A549 (cell line): ENCODE measurements at regions not wholly inside any gene's neighbourhood (a gene's known extent, or its start where the extent isn't known, plus 50 kb on each side); places are given as distances from the start of the nearest gene placed in this dataset.

ENCODE experiments used
- ATAC-seq, 2 experiments: fragments of 200-7000 bp in 1 of 2; fragments of >200 bp in 1 of 2; cut with Nextera tagmentation in 1 of 2; cut with Tn5 transposase in 1 of 2; 3 replicates each; pipeline versions ENCODE4 v1.8.0 to v1.9.1; 2018 to 2020; ENCODE audit warnings: mild to moderate bottlenecking in 1 of 2, moderate library complexity in 1 of 2
- CTCF ChIA-PET: fragments of 300-600 bp; sonication (Branson Sonifier 250); formaldehyde crosslinking; extraction: SDS; loops from one replicate; lab custom pipeline; 2021; ENCODE audit warnings: antibody characterized with exemption, inconsistent platforms; lab: Yijun Ruan, JAX
- POLR2A ChIA-PET: fragments of 350-600 bp; formaldehyde crosslinking; extraction: SDS; loops from one replicate; lab custom pipeline; 2021; ENCODE audit warnings: antibody characterized with exemption, inconsistent platforms; lab: Yijun Ruan, JAX
- DNase-seq, 2 experiments: peaks; one replicate each; pipeline versions ENCODE4 v3.0.0 to v3.0.0-alpha.2; 2011 to 2016; ENCODE audit warnings: low read depth in 1 of 2, low spot score in 1 of 2
- FAIRE-seq: peaks from 2 replicates; lab custom pipeline; 2011; peaks lifted over from hg19 to GRCh38; lab: Jason Lieb, UNC
- H3K27ac ChIP-seq, 2 experiments: fragments of >200 bp; sonication (Bioruptor Twin); formaldehyde crosslinking; 3 replicates each; pipeline ENCODE4 v1.5.1; 2016 to 2017
- H3K4me1 ChIP-seq: fragments of >200 bp; sonication (Bioruptor Twin); formaldehyde crosslinking; 3 replicates; pipeline ENCODE4 v1.6.1; 2016
- H3K4me2 ChIP-seq: fragments of >200 bp; sonication (Bioruptor Twin); formaldehyde crosslinking; 3 replicates; pipeline ENCODE4 v1.6.1; 2016
- H3K4me3 ChIP-seq: fragments of >200 bp; sonication (Bioruptor Twin); formaldehyde crosslinking; 3 replicates; pipeline ENCODE4 v1.5.1; 2016
- H3K9me3 ChIP-seq: fragments of >200 bp; sonication (Bioruptor Twin); formaldehyde crosslinking; 3 replicates; pipeline ENCODE4 v1.6.1; 2016
- CBX2 ChIP-seq: fragments of 200-600 bp; sonication (generic); IDR thresholded peaks from 2 replicates; pipeline ENCODE4 v1.6.1; 2016; ENCODE audit warnings: low read depth, mild to moderate bottlenecking, borderline replicate concordance
- CEBPB ChIP-seq, 2 experiments: fragments of >200 bp in 1 of 2; sonication (Bioruptor Twin) in 1 of 2; formaldehyde crosslinking in 1 of 2; IDR thresholded peaks; 2 replicates each; pipeline ENCODE4 v1.6.1; 2012 to 2016
- CHD2 ChIP-seq: fragments of 150-350 bp; IDR thresholded peaks from 2 replicates; pipeline ENCODE4 v1.6.1; 2014; ENCODE audit warnings: low read length; ENCODE audit not compliant: partially characterized antibody
- EHF ChIP-seq: fragments of 250-450 bp; sonication (Bioruptor Pico); IDR thresholded peaks from 2 replicates; pipeline ENCODE4 v1.5.0; 2020; ENCODE audit warnings: mild to moderate bottlenecking
- EP300 ChIP-seq, 2 experiments: fragments of >200 bp; sonication (Bioruptor Twin); formaldehyde crosslinking; IDR thresholded peaks; 2 replicates in 1 of 2; 3 replicates in 1 of 2; pipeline ENCODE4 v1.6.1; 2016 to 2017
- ESRRA ChIP-seq: fragments of 150-350 bp; IDR thresholded peaks from 2 replicates; pipeline ENCODE4 v1.6.1; 2014; ENCODE audit warnings: mild to moderate bottlenecking, low read length, borderline replicate concordance
- HOXB5 ChIP-seq: fragments of 250-450 bp; sonication (Bioruptor Pico); IDR thresholded peaks from 2 replicates; pipeline ENCODE4 v1.5.0; 2020; ENCODE audit warnings: mild to moderate bottlenecking, moderate library complexity
- JUNB ChIP-seq: fragments of >200 bp; sonication (Bioruptor Twin); formaldehyde crosslinking; IDR thresholded peaks from 2 replicates; pipeline ENCODE4 v1.6.1; 2016
- KDM1A ChIP-seq: fragments of 200-600 bp; sonication (generic); IDR thresholded peaks from 2 replicates; pipeline ENCODE4 v1.6.1; 2016; ENCODE audit warnings: low read depth, mild to moderate bottlenecking
- NFE2L2 ChIP-seq: fragments of 150-350 bp; conservative IDR thresholded peaks from 2 replicates; pipeline ENCODE4 v1.6.1; 2014; ENCODE audit warnings: low read length
- NR3C1 ChIP-seq: fragments of >200 bp; sonication (Bioruptor Twin); formaldehyde crosslinking; IDR thresholded peaks from 3 replicates; pipeline ENCODE4 v1.6.1; 2017
- PHF8 ChIP-seq: fragments of 200-600 bp; sonication (generic); IDR thresholded peaks from 2 replicates; pipeline ENCODE4 v1.6.1; 2016; ENCODE audit warnings: low read depth, mild to moderate bottlenecking, antibody characterized with exemption, moderate library complexity, borderline replicate concordance
- RCOR1 ChIP-seq: fragments of 150-350 bp; IDR thresholded peaks from 2 replicates; pipeline ENCODE4 v1.6.1; 2014; ENCODE audit warnings: antibody characterized with exemption, low read length, low read depth
- RNF2 ChIP-seq: fragments of 200-600 bp; sonication (generic); IDR thresholded peaks from 2 replicates; pipeline ENCODE4 v1.6.1; 2016; ENCODE audit warnings: low read depth, mild to moderate bottlenecking, antibody characterized with exemption, moderate library complexity, borderline replicate concordance
- SMC3 ChIP-seq: fragments of >200 bp; sonication (Bioruptor Twin); formaldehyde crosslinking; IDR thresholded peaks from 3 replicates; pipeline ENCODE4 v1.6.1; 2018; ENCODE audit warnings: inconsistent platforms
- SREBF2 ChIP-seq: fragments of 450-650 bp; IDR thresholded peaks from 2 replicates; pipeline ENCODE4 v1.6.1; 2014; ENCODE audit warnings: mild to moderate bottlenecking, moderate library complexity
- ZSCAN20 ChIP-seq: fragments of 250-450 bp; sonication (Bioruptor Pico); IDR thresholded peaks from 2 replicates; pipeline ENCODE4 v1.8.0; 2022; ENCODE audit warnings: mild to moderate bottlenecking, moderate library complexity
- WGBS: methylation state at CpG from one replicate; pipeline ENCODE4 v1.1.6; 2017; ENCODE audit errors: missing lambda C conversion rate; 5-methylcytosine and 5-hydroxymethylcytosine counted together
- TF ChIP-seq, protein P1 (sequence below): fragments of >200 bp; sonication (Bioruptor Twin); formaldehyde crosslinking; IDR thresholded peaks from 2 replicates; pipeline ENCODE4 v1.6.1; 2016
- TF ChIP-seq, protein P2 (sequence below): fragments of >200 bp; sonication (Bioruptor Twin); formaldehyde crosslinking; IDR thresholded peaks from 3 replicates; pipeline ENCODE4 v1.5.1; 2016
- TF ChIP-seq, protein P3 (sequence below): fragments of 200-600 bp; sonication (generic); IDR thresholded peaks from 2 replicates; pipeline ENCODE4 v1.6.1; 2016; ENCODE audit warnings: antibody characterized with exemption, mild to moderate bottlenecking, moderate library complexity
- TF ChIP-seq, protein P4 (sequence below): fragments of 250-450 bp; sonication (Bioruptor Pico); IDR thresholded peaks from 2 replicates; pipeline ENCODE4 v1.5.0; 2021; ENCODE audit warnings: mild to moderate bottlenecking, moderate library complexity, borderline replicate concordance
- TF ChIP-seq, protein P5 (sequence below): IDR thresholded peaks from 2 replicates; pipeline ENCODE4 v1.6.1; 2012; ENCODE audit warnings: low read depth, borderline replicate concordance

DNA sequence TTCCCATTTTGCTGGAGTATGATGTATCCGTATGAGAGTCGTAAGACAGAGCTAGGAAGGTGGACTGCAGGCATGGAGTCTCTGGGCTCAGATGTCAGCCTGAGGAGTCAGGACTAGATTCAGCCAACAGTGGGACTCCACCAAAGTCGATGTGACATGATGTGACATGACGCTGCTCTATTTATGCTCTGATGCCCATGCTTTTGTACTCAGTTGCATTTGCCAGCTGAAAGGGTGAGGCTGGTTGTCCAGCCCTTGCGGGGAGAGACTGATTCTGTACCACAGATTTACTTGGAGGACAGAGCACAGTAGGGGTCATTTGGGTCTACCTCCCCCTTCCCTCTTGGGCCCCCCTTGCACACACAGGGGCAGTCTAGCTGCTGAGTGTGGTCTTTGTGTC lies 88.5 kb upstream of the ATG10 start:
- FAIRE-seq (no peak), ATAC-seq (no peak), DNase-seq (no peak)
- Histone ChIP-seq H3K4me3 (no peak overlapping the region), H3K9me3 (no peaks in the 10 kb centered on the region), H3K4me1 (no peaks in the 10 kb centered on the region), H3K4me2 (no peak overlapping the region), H3K27ac (no peak overlapping the region)
- WGBS: 79% methylated on average over 5 of the region's 5 CpGs
- ChIA-PET POLR2A (no interaction called here), CTCF (interaction anchor here (0.7 to 1.2 kb wide), 2 partner anchors 12 to 39 kb away, joined by 3 read pairs; no protein-coding TSS in a partner anchor)
- no peak for TF ChIP-seq RCOR1
- TF ChIP-seq PHF8: no peak
- TF ChIP-seq NFE2L2: no peak
- TF ChIP-seq ESRRA: no peak
- no peak for TF ChIP-seq CHD2
- TF ChIP-seq SREBF2: no peak
- TF ChIP-seq CBX2: no peak
- TF ChIP-seq NR3C1: no peak
- TF ChIP-seq, protein P1, sequence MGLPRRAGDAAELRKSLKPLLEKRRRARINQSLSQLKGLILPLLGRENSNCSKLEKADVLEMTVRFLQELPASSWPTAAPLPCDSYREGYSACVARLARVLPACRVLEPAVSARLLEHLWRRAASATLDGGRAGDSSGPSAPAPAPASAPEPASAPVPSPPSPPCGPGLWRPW: no peak

DNA sequence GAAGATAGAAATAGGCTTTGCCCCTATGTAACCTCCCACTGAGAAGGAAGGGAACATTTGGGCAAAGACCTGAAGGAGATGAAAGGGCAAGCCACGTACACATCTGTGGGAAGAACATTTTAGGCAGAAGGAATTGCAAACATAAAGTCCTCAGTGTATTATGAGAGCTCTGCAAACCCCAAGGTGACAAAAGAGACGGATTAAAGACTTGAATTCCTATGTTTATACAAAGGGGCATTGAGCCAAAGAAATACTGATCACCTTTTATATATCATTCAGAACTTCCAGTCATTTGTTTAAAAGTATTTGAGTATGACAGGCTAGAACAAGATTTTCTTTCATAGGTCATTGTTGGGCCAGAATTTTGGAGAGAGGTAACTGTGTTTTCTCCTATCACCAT lies 90.2 kb upstream of the ATG10 start:
- Histone ChIP-seq H3K27ac (no peak overlapping the region), H3K4me3 (no peak overlapping the region), H3K4me2 (no peak overlapping the region), H3K4me1 (no peaks in the 10 kb centered on the region), H3K9me3 (no peaks in the 10 kb centered on the region)
- FAIRE-seq: no peak
- WGBS: 28% methylated on average over 2 of the region's 2 CpGs
- no peak for TF ChIP-seq SMC3
- no peak for TF ChIP-seq EHF (CRISPR knock-in tag)
- TF ChIP-seq HOXB5 (CRISPR knock-in tag): no peak
- TF ChIP-seq CEBPB (IDR thresholded peaks at IDR 0.05): no peak
- TF ChIP-seq, protein P2, sequence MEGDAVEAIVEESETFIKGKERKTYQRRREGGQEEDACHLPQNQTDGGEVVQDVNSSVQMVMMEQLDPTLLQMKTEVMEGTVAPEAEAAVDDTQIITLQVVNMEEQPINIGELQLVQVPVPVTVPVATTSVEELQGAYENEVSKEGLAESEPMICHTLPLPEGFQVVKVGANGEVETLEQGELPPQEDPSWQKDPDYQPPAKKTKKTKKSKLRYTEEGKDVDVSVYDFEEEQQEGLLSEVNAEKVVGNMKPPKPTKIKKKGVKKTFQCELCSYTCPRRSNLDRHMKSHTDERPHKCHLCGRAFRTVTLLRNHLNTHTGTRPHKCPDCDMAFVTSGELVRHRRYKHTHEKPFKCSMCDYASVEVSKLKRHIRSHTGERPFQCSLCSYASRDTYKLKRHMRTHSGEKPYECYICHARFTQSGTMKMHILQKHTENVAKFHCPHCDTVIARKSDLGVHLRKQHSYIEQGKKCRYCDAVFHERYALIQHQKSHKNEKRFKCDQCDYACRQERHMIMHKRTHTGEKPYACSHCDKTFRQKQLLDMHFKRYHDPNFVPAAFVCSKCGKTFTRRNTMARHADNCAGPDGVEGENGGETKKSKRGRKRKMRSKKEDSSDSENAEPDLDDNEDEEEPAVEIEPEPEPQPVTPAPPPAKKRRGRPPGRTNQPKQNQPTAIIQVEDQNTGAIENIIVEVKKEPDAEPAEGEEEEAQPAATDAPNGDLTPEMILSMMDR: no peak
- ATAC-seq: no peak
- ChIA-PET POLR2A (no interaction called here), CTCF (no interaction called here)
- no peak for DNase-seq

DNA sequence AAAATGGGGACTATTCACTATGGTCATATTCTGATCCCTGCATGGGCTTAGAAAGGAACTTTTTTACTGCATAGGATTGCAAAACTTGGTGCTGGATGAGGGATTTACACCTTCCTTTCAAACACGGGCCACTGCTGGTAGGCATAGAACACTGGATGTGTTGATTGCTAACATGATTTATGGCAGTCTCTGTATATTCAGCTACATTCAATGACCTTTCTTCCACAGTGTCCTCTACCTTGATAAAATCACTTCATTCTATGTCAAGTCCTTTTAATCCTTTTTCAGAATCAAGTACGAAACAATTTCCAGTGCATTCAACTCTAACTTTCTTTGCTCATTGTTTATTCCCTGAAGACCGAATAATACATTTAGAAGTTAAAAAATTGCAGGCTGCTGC lies 91.9 kb upstream of the ATG10 start:
- TF ChIP-seq EP300 (IDR thresholded peaks at IDR 0.05) (no peak), SMC3 (no peak)
- 57% methylated on average over 3 of the region's 3 CpGs for WGBS
- Histone ChIP-seq H3K27ac (no peak overlapping the region), H3K4me3 (no peak overlapping the region), H3K9me3 (no peaks in the 10 kb centered on the region), H3K4me1 (no peaks in the 10 kb centered on the region), H3K4me2 (no peak overlapping the region)
- ChIA-PET CTCF (no interaction called here), POLR2A (no interaction called here)
- ATAC-seq (no peak), FAIRE-seq (no peak), DNase-seq (no peak)

DNA sequence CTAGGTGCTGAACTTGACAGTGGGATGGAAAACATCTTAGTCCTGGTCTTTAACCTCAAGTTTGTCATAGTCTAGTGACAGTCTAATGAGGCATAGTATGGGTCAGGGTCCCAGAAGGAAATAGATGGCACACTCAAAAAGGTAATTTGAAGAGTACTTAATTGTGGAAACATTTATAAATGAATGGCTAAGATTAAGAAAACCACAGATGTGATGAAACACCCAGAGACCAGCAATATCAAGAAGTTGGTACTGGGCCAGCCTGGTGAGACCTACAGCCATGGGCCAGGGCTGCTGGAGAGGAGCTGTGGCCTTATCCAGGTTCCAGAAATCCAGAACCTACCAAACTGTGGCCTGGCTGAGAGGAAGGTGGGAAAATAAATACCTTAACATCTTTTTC lies 93.5 kb upstream of the ATG10 start:
- Histone ChIP-seq H3K4me2 (no peak overlapping the region), H3K27ac (no peak overlapping the region), H3K4me1 (no peaks in the 10 kb centered on the region), H3K9me3 (no peaks in the 10 kb centered on the region), H3K4me3 (no peak overlapping the region)
- POLR2A ChIA-PET: no interaction called here
- ATAC-seq (no peak), DNase-seq (no peak), FAIRE-seq (no peak)
- CTCF ChIA-PET: no interaction called here
- TF ChIP-seq, protein P2: no peak
- no peak for TF ChIP-seq RNF2
- TF ChIP-seq, protein P3, sequence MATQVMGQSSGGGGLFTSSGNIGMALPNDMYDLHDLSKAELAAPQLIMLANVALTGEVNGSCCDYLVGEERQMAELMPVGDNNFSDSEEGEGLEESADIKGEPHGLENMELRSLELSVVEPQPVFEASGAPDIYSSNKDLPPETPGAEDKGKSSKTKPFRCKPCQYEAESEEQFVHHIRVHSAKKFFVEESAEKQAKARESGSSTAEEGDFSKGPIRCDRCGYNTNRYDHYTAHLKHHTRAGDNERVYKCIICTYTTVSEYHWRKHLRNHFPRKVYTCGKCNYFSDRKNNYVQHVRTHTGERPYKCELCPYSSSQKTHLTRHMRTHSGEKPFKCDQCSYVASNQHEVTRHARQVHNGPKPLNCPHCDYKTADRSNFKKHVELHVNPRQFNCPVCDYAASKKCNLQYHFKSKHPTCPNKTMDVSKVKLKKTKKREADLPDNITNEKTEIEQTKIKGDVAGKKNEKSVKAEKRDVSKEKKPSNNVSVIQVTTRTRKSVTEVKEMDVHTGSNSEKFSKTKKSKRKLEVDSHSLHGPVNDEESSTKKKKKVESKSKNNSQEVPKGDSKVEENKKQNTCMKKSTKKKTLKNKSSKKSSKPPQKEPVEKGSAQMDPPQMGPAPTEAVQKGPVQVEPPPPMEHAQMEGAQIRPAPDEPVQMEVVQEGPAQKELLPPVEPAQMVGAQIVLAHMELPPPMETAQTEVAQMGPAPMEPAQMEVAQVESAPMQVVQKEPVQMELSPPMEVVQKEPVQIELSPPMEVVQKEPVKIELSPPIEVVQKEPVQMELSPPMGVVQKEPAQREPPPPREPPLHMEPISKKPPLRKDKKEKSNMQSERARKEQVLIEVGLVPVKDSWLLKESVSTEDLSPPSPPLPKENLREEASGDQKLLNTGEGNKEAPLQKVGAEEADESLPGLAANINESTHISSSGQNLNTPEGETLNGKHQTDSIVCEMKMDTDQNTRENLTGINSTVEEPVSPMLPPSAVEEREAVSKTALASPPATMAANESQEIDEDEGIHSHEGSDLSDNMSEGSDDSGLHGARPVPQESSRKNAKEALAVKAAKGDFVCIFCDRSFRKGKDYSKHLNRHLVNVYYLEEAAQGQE: no peak
- TF ChIP-seq JUNB: no peak
- no peak for TF ChIP-seq KDM1A
- TF ChIP-seq, protein P4, sequence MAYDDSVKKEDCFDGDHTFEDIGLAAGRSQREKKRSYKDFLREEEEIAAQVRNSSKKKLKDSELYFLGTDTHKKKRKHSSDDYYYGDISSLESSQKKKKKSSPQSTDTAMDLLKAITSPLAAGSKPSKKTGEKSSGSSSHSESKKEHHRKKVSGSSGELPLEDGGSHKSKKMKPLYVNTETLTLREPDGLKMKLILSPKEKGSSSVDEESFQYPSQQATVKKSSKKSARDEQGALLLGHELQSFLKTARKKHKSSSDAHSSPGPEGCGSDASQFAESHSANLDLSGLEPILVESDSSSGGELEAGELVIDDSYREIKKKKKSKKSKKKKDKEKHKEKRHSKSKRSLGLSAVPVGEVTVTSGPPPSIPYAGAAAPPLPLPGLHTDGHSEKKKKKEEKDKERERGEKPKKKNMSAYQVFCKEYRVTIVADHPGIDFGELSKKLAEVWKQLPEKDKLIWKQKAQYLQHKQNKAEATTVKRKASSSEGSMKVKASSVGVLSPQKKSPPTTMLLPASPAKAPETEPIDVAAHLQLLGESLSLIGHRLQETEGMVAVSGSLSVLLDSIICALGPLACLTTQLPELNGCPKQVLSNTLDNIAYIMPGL (CRISPR knock-in tag): no peak
- TF ChIP-seq ZSCAN20 (CRISPR knock-in tag): no peak
- TF ChIP-seq, protein P5, sequence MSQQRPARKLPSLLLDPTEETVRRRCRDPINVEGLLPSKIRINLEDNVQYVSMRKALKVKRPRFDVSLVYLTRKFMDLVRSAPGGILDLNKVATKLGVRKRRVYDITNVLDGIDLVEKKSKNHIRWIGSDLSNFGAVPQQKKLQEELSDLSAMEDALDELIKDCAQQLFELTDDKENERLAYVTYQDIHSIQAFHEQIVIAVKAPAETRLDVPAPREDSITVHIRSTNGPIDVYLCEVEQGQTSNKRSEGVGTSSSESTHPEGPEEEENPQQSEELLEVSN: no peak
